Activated T-helper 1 cell treated with anti-CD3 and anti-CD28 coated beads, Interleukin-2, amount 50 U/mL, for 16 hours (primary cell): ENCODE measurements at regions not wholly inside any gene's neighbourhood (a gene's known extent, or its start where the extent isn't known, plus 50 kb on each side); places are given as distances from the start of the nearest gene placed in this dataset.

Source experiments
- DNase-seq, 2 donors: peaks; one replicate each; pipeline ENCODE4 v3.0.0-alpha.2; 2020; ENCODE audit warnings: low read depth in 1 of 2, low spot score in 1 of 2

- DNase-seq, result no peak
Measured at GRCh38 chr6:143621876-143622605, 55.7 kb upstream of the PHACTR2 start.

DNA sequence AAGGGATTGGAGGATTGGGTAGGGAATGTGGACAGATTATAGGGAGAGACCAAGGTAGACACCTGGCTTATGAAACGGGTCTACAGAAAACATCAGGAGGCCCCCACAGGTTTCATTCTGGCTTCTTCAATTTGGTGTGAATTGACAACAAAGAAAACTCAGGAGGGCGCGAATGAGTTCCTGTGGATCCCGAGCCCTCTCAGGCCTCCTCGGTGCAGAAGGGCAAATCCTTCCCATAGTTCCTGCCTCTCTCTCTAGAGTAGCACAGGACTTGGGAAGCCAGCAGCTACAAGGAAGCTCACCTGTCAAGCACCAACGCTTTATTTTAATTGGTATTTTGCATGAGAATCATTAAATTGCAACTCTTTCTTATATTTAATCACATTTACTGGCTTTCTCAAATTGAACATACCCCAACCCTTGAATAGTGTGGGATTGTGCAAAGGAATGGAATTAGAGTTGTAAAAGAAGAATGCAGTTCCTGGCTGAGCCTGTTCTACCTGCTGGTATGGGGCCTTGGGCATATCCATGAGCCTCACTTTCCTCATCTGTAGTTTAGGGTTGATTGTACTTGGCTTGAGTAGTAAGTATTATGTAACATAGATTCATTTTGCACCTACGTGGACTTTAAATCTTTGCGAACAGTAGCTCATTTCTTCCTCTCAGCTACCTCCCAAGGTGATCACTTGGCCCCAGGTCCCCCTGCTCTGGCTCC is 56.4 kb upstream of the PHACTR2 start:
- no peak for DNase-seq

- no peak for DNase-seq
Measured at GRCh38 chr6:143620447-143620846, 57.3 kb upstream of the PHACTR2 start.

- no peak for DNase-seq
Measured at GRCh38 chr6:143619824-143620401, 57.9 kb upstream of the PHACTR2 start.

DNA sequence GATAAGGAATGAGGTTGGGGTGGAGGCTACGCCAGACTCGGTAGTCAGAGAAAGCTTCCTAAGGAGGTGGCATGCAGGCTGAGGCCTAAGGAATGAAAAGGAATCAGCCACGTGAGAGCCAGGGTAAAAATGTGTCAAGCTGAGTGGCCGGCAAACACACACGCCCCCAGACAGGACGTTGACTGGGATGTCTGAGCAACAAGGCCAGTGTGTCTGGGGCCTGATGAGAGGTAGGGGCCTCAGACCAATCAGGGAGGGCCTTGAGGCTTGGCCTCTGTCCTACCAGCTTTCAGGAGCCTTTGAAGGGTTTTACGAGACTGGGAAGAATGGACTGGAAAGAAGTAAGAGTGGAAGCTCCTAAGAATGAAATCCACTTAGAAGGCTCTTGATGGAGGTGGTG is 61.0 kb upstream of the PHACTR2 start:
- DNase-seq, result no peak

DNA sequence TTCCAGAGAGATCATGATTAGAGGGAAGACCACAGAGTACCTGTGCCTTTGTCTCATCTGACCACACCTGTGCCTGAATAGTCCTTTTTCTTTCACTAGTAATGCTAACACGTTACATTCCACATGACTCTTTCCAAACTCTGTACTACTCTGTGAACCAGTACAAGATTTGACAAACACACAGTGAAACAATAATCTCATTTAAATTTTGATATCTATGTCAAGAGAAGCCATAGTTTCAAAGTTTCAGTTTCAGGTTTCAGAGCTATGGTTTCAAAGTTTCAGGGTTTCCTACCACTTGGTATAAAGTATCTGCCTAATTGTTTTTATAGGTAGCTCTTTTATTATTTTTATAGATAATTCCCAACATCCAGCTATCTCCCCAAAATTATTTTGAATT is 62.0 kb upstream of the PHACTR2 start:
- no peak for DNase-seq

- no peak for DNase-seq
Measured at GRCh38 chr6:143614235-143614634, 63.5 kb upstream of the PHACTR2 start.

DNA sequence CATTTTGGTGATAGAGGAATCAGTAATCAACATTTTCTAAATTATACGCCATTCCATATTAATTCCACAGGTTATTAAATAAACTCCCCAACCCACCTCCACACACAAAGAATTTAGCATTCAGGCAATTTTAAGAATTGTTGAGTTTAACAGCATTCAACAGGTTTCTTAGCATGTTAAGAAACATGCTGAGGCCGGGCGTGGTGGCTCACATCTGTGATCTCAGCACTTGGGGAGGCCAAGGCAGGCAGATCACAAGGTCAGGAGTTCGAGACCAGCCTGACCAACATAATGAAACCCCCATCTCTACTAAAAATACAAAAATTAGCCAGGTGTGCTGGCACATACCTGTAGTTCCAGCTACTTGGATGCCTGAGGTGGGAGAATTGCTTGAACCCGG is 64.0 kb upstream of the PHACTR2 start:
- no peak for DNase-seq

GRCh38 chr6:143612186-143612585 is 65.6 kb upstream of the PHACTR2 start:
- no peak for DNase-seq

GRCh38 chr6:143611580-143611979 is 66.2 kb upstream of the PHACTR2 start:
- no peak for DNase-seq

DNA sequence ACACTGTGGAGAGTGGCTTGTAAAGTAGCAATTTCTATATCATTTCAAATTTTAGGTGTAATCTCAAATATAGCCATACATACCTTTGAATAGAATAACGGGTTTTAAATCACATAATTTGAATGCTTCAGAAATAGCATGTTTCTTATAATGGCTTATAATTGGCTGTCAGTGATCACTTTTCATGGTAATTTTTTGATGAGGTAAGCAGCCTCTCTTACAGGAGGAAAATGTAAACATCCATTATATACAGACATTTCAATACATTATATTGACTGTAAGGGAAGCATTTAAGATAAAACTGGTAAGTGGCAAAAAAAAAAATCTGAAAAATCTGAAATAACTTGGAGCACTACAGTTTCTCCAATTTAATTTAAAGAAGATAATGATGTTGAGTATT is 67.8 kb upstream of the PHACTR2 start:
- no peak for DNase-seq

DNA sequence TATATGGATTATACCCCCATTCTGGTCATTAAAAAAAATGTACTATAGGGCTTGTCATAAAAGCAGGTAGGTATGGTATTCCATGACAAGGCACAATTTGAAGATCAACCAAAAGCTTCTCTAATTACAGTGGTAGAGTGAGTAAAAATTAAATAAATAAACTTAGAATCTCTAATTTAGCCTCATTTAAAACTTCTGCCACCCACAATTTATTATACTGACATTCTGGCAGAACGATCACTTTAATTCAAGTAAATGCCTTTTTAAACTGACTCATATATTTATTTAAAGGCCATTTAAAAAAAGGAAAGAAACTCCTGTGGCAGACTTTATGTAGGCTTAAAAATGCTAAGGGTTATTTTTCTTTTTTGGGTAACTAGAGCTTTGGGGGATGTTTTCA is 68.3 kb upstream of the PHACTR2 start:
- no peak for DNase-seq

DNA sequence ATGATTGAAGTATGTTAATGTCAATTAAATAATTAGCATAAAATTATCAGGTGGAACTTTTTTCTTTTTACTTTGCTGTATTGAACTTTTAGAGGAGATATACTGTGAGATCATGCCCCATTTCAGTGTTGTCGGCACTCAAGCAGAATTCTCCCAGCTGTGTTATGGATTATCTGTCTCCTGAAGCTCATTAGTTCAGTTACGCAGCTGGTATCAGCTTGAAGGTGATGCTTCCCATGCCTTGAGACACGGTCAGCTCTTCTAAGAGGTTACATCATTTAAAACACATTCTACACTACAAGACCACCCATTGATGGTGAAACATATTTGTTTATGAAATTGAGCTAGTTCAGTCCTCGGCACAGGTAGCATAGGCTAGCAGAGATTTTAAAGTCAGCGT is 68.9 kb upstream of the PHACTR2 start:
- DNase-seq, result no peak

- DNase-seq, result no peak
Measured at GRCh38 chr6:143607974-143608373, 69.8 kb upstream of the PHACTR2 start.

GRCh38 chr6:143607168-143607567 is 70.6 kb upstream of the PHACTR2 start:
- DNase-seq, result no peak

GRCh38 chr6:143605906-143606521 is 71.8 kb upstream of the PHACTR2 start:
- DNase-seq, result no peak

DNA sequence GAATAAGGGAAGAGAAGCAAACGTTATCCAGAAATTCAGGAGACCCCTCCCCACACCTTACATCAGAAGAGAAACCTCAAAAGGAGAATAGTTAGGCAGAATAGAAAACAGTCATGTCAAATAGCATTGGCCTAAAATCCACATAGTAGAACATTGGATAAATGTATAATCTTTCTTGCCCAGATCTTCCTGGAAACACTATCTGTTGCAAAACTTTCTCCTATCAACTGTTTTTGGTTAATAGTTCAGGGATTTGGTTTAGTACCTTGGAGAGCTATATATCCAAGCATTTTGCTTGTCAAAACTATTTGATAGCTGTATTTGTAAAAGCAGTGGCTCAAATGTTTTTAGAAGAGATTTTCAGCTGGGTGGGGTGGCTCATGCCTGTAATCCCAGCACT is 74.3 kb upstream of the PHACTR2 start:
- DNase-seq, result no peak

- no peak for DNase-seq
Measured at GRCh38 chr6:143601504-143601903, 76.3 kb upstream of the PHACTR2 start.

DNA sequence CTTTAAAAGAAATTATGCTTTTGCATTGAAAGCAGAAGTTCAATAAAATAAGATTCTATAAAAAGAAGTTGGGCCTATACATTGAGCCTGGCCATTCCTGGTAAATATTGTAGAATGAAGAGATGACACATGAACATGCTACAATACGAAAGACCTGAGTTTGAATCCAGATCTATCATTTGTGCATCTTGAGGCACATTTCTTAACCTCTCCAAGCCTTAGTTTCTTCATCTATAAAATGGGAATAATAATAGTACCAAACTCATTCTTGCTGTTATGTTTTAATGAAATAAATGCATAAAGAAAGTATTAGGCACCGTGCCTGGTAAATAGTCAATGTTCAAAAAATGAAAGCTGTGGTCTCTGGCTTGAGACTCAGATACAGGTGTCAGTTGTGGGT is 76.9 kb upstream of the PHACTR2 start:
- no peak for DNase-seq

GRCh38 chr6:143598466-143599080 is 79.2 kb upstream of the PHACTR2 start:
- DNase-seq, result no peak

DNA sequence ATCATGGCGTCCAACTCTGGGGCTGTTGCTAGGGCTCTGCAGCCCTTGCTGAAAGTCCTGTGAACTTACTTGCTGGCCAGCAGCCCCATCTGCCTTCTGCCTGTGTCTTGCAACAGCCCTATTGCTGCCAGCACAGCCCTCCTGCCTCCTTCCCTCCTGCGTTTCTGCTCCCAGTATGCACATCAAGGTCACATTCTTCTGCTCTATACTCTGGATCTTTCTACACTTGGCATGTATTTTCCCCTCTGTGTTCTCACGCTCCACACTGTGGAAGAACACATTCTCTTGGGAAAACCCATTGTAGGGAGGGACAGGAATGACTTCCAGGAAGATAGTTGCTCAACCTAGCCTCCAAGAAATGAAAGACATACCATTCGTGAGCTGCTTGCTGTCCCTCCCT is 80.9 kb upstream of the PHACTR2 start:
- no peak for DNase-seq
